ENCODE measurements at regions not wholly inside any gene's neighbourhood (a gene's known extent, or its start where the extent isn't known, plus 50 kb on each side); places are given as distances from the start of the nearest gene placed in this dataset.

DNA sequence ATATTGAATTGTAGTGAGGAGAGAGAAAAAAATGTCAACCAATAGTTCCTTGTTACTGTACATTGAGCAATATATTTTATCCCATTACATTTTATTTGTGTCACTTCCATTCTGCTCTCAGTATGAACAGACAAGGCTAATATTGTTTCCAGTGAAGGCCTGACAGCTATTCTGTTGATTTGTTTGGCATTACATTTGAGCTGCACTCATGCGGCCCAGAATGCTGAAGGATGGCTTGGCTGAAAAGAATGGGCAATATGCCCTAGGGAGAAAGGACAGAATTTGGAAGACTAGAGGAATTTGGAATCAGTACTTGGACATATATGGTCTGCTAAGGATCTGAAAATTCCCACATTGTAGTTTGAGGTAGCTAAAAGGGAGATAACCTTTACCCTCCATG, 1294.4 kb downstream of the CDH8 start:
- TF ChIP-seq Cebpa-rat (IDR thresholded peaks at IDR 0.05): no peak
- H3K4me2 ChIP-seq: no peak overlapping the region
- H4K20me1 ChIP-seq: no peaks in the 10 kb centered on the region
- no peaks in the 10 kb centered on the region for H3K27me3 ChIP-seq
- no peaks in the 10 kb centered on the region for H3K9me3 ChIP-seq
- H3K27ac ChIP-seq: no peak overlapping the region
- H3K4me1 ChIP-seq: no peaks in the 10 kb centered on the region
- no peak overlapping the region for H3K4me3 ChIP-seq
- H3K36me3 ChIP-seq: no peaks in the 10 kb centered on the region
- H3K9ac ChIP-seq: no peak overlapping the region

DNA sequence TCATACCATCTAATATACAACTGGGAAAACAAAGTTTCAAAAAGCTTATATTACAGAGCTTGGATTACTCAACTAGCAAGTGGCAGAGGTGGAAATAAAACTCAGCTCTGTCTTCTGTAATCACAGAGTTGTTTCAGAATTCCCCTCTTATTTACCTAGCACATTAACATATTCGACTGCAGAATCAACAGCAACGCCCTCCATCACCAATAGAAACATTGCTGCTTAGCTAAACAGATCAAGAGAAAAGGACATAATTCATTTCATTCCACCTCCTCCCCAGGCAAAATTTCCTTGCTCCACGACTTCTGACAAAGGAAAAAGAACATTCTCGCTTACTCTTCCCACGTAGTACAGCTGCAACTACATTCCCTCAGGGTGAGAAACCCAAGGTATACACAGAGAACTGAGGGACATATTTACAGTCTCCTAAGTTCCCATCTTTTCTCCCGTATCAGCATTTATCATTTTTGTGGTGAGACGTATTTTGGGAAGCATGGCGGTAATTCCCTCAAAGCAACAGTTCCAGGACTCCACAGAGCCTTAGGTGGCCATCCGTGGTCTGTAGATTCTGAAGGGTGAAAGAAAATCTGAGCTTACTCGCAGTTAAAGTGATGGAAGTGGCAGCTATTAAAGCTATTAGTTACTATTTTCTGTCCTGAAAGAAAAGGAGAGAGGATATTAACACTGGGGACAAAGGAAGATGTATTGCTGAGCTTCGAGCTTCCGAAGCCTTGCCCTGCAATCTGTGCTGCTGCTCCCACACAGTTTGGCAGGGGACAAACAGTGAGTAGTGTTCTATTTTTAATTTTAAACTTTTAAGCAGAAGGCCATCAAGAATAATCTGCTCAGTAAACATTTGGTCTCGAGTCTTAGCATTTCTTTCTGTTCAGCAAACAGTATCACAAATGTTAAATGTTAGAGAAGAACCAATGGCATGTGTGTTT, 1296.2 kb downstream of the CDH8 start:
- Histone ChIP-seq H3K9me3 (no peaks in the 10 kb centered on the region), H3K4me2 (no peak overlapping the region), H3K27me3 (no peaks in the 10 kb centered on the region), H4K20me1 (no peaks in the 10 kb centered on the region), H3K4me1 (no peaks in the 10 kb centered on the region), H3K27ac (no peak overlapping the region), H3K4me3 (no peak overlapping the region), H3K9ac (no peak overlapping the region), H3K36me3 (no peaks in the 10 kb centered on the region)
- TF ChIP-seq Cebpa-rat (IDR thresholded peaks at IDR 0.05): no peak

DNA sequence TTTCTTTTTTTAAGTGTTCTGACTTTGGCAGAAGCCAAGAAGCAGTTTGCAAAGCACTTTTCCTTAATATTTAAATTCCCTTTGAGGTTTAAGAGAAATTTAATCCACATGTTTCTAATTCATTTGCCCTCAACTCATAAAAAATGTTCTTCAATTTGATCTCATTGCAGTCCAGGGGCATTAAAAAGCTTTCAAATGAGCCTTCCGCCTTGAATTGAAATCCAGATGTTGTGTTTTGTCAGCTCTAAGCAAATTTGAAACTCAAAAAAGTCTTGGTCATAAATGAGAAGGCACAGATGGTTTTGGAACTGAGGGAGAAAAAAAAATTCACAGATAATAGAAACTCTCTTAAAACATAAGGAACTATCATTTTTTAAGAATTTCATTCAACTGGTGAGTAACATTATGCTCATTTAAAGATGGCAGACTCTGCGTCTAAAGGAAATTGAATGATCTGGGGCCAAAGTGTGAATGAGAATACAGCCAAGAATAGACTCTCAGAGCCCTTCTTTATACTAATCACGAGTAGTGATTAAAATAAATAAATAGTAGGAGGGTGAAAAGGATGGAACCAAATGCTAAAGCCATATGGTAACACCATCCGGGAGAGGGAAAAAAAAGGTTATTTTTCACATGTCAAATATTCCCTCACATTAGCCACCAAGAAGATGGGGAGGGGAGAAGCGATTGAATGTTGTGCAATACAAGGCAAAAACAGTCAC, 1304.7 kb downstream of the CDH8 start:
- H3K36me3 ChIP-seq: no peaks in the 10 kb centered on the region
- H3K27me3 ChIP-seq: no peaks in the 10 kb centered on the region
- H3K4me2 ChIP-seq: no peak overlapping the region
- no peak overlapping the region for H3K4me3 ChIP-seq
- no peak for TF ChIP-seq Cebpa-rat (IDR thresholded peaks at IDR 0.05)
- H3K27ac ChIP-seq: no peak overlapping the region
- H3K9me3 ChIP-seq: no peaks in the 10 kb centered on the region
- H3K9ac ChIP-seq: no peak overlapping the region
- H4K20me1 ChIP-seq: no peaks in the 10 kb centered on the region
- H3K4me1 ChIP-seq: no peaks in the 10 kb centered on the region

DNA sequence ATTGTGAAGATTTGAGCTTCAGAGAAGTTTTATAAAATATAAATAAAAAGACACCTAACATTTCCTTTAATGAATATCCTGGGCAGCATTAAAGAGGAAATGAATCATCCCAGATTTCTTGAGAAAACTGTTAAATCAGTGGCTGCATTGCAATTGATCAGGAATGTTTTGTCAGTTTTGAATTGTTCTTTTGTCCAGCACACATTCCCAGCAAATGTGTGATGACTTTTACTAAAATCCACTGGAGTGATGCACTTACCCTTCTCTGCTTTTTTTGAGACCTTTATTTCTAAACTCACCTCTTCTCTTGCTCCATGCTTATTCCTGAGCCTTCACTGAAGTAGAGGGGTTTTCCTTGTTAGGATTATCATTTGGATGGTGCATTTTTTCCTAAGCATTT, 1307.2 kb downstream of the CDH8 start:
- Histone ChIP-seq H3K4me2 (no peak overlapping the region), H3K9me3 (no peaks in the 10 kb centered on the region), H3K9ac (no peak overlapping the region), H4K20me1 (no peaks in the 10 kb centered on the region), H3K27ac (no peak overlapping the region), H3K4me3 (no peak overlapping the region), H3K27me3 (no peaks in the 10 kb centered on the region), H3K4me1 (no peaks in the 10 kb centered on the region), H3K36me3 (no peaks in the 10 kb centered on the region)
- no peak for TF ChIP-seq Cebpa-rat (IDR thresholded peaks at IDR 0.05)

DNA sequence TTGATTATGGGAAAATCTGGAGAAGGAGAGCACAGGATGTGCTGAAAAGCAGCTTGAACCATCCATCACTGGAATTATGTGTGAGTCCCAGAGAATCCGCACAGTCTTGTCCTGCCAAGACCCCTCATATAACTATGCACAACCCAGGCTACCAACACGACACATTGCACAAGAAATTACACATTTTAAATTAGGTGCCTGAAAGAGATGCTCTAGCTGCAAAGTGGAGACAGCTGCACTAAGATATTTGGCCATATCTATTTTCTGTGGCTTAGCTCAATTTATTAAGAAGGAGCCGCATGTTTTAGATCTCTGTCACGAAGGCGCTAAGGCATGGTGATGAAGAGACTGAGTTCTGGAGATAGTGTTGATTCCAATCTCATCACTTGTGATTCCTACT, 1308.4 kb downstream of the CDH8 start:
- no peak for TF ChIP-seq Cebpa-rat (IDR thresholded peaks at IDR 0.05)
- no peak overlapping the region for H3K4me3 ChIP-seq
- H3K9ac ChIP-seq: no peak overlapping the region
- no peak overlapping the region for H3K4me2 ChIP-seq
- no peak overlapping the region for H3K27ac ChIP-seq
- no peaks in the 10 kb centered on the region for H3K27me3 ChIP-seq
- no peaks in the 10 kb centered on the region for H3K36me3 ChIP-seq
- H3K4me1 ChIP-seq: no peaks in the 10 kb centered on the region
- H4K20me1 ChIP-seq: no peaks in the 10 kb centered on the region
- H3K9me3 ChIP-seq: no peaks in the 10 kb centered on the region

DNA sequence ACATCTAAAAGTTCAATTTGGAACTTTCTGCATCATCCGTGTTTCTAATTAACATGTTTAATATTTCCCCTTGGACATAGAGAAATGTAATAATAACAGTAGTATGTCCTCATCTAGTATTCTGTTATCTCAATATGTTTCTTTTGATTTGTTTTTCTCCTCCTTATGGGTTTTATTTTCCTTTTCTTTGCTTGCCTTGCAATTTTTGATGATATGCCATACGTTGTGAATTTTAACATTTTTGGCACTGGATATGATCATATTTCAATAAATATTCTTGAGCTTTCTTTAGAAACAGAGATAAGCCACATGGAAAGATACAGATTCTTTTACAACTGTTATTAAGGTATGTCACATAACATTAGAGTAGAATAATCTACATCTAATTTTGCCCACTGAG, 1316.2 kb downstream of the CDH8 start:
- H3K4me3 ChIP-seq: no peak overlapping the region
- peaks cover 12% of the 10 kb centered on the region for H3K9me3 ChIP-seq
- no peaks in the 10 kb centered on the region for H3K27me3 ChIP-seq
- TF ChIP-seq Cebpa-rat (IDR thresholded peaks at IDR 0.05): no peak
- H4K20me1 ChIP-seq: no peaks in the 10 kb centered on the region
- H3K4me2 ChIP-seq: no peak overlapping the region
- H3K4me1 ChIP-seq: no peaks in the 10 kb centered on the region
- H3K9ac ChIP-seq: no peak overlapping the region
- H3K27ac ChIP-seq: no peak overlapping the region
- H3K36me3 ChIP-seq: no peaks in the 10 kb centered on the region

DNA sequence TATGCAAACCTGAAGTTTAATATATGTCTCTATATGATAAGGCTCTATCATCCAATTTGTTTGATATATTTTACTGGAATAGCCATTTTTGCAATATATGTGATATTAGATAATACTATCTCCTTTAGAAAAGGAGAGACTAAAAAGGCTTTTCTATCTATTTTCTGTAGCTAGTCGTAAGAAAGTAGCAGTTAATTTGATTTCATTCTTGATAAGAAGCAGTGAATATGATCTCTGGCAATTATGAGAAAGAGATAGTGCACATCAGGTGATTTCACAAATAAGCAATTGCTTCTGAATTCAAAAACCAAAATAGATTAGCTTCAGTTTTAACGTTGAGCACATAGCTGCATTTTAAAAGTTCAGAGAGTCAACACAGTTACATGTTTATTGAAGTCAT, 1318.4 kb downstream of the CDH8 start:
- Histone ChIP-seq H3K27me3 (no peaks in the 10 kb centered on the region), H4K20me1 (no peaks in the 10 kb centered on the region), H3K27ac (no peak overlapping the region), H3K4me1 (peaks cover 7% of the 10 kb centered on the region), H3K9ac (no peak overlapping the region), H3K4me2 (no peak overlapping the region), H3K4me3 (no peak overlapping the region), H3K36me3 (no peaks in the 10 kb centered on the region), H3K9me3 (peaks cover 12% of the 10 kb centered on the region)
- TF ChIP-seq Cebpa-rat (IDR thresholded peaks at IDR 0.05): no peak

DNA sequence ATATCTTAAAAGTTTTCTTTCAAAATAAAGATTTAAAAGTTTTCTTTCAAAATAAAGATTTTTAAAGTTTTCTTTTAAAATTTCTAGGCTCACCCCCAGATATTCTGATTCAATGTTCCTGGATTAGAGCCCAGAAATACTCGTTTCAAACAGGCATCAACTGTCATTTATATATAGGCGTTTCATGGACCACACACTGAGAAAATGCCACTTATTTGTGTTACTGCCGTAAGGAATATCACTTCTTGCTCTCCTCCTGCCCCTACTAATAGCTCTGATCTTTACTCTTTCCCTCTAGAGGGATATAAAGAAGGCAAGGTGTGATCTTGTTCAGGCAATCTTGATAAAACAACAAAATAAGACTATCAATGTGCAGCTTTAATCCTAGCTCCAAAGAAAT, 1324.1 kb downstream of the CDH8 start:
- Histone ChIP-seq H4K20me1 (no peaks in the 10 kb centered on the region), H3K27me3 (no peaks in the 10 kb centered on the region), H3K27ac (no peak overlapping the region), H3K4me2 (no peak overlapping the region), H3K9ac (no peak overlapping the region), H3K9me3 (no peaks in the 10 kb centered on the region), H3K36me3 (no peaks in the 10 kb centered on the region), H3K4me3 (no peak overlapping the region), H3K4me1 (peaks cover 7% of the 10 kb centered on the region)
- TF ChIP-seq Cebpa-rat (IDR thresholded peaks at IDR 0.05): no peak

DNA sequence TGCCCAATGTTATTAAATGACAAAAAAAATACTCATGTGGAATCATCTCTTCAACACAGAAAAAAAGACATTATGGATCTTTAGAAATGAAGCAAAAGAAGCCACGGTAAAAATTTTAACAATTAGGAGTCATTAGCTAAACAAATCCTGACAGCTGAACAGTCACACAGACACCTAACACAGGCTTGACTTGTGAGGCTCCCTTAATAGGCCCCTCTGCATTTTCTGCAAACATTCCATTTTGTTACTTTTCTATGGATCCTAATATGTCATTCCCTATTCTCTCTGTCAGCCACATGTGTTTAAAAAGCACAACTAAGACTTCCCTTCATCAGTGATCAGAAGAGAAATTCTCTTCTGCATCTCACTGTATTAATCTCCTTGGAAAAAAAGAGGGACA, 1331.5 kb downstream of the CDH8 start:
- Histone ChIP-seq H3K27me3 (no peaks in the 10 kb centered on the region), H3K4me3 (no peak overlapping the region), H4K20me1 (no peaks in the 10 kb centered on the region), H3K9ac (no peak overlapping the region), H3K4me2 (no peak overlapping the region), H3K9me3 (no peaks in the 10 kb centered on the region), H3K36me3 (no peaks in the 10 kb centered on the region), H3K4me1 (no peaks in the 10 kb centered on the region), H3K27ac (no peak overlapping the region)
- no peak for TF ChIP-seq Cebpa-rat (IDR thresholded peaks at IDR 0.05)

DNA sequence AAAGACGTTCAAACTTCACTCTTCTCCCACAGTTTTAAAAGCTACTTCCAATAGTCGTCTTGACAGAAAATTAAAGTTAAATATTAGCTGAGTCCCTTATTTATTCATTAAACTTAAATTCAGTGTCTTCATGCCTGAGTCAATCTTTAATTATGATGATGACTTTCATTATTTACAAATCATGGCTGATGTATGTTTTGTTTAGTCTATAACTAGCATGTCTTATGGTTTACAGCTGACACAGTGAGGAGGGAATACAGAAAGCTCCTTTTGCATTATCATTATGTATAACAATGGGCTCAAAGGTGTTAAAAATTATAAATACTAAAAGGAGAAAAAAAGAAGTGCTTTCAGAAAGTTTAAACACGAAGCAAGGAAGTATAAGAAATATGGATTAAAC, 1333.1 kb downstream of the CDH8 start:
- no peak overlapping the region for H3K4me3 ChIP-seq
- no peak for TF ChIP-seq Cebpa-rat (IDR thresholded peaks at IDR 0.05)

More for the DNA sequence above, 1333.1 kb downstream of the CDH8 start:
- no peaks in the 10 kb centered on the region for H3K9me3 ChIP-seq
- no peak overlapping the region for H3K4me2 ChIP-seq
- no peaks in the 10 kb centered on the region for H4K20me1 ChIP-seq
- no peaks in the 10 kb centered on the region for H3K36me3 ChIP-seq
- no peak overlapping the region for H3K27ac ChIP-seq
- no peaks in the 10 kb centered on the region for H3K4me1 ChIP-seq
- no peaks in the 10 kb centered on the region for H3K27me3 ChIP-seq
- H3K9ac ChIP-seq: no peak overlapping the region
